HG03064 (cell line): ENCODE measurements at regions not wholly inside any gene's neighbourhood (a gene's known extent, or its start where the extent isn't known, plus 50 kb on each side); places are given as distances from the start of the nearest gene placed in this dataset.
"Not testable (repeated sequence)": the region's sequence is repeated elsewhere in the genome, so short reads cannot be mapped to it uniquely, and the experiment has no call there.

ENCODE experiments used
- ATAC-seq: cut with Tn5 transposase; IDR thresholded peaks from one replicate; pipeline ENCODE4 v1.9.1; 2021; ENCODE audit warnings: low read depth; ENCODE audit not compliant: unreplicated experiment

DNA sequence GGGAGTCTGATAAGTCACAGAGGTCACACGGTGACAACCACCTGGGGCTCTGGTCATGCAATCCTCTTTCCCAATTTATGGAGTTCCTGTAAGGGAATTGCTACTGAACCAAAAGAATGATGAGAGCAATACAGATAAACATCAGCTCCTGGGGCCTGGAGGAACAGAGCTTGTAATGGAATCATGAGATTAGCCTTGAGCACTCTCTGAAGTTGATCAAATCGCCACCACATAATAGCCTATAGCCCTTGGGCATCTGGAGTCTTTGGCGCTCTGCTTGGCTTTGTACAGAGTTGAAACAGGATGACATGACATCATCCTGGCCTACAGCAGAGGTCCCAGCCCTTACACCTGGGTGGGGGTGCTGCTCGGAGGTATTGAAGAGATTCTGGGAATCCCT, 154.3 kb upstream of the DTNBP1 start:
- ATAC-seq: no peak

DNA sequence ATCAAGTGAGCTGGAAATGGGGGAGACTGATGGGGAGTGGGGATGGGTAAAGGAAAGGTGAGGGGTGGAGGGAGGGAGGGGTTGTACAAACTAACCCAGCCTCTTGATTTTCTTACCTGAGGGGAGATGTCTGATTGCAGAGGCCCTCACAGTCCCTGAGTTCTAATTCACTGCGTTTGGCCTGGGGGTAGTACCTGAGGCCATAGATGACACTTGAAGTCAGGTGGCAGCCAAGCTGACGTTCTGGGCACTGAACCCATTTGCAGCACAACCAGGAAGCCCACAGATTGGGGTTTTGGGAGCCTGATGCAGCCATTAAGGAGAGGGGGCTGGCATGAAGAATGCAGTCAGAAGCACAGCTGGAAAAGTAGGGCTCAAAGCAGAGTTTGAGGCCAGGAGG, 153.8 kb upstream of the DTNBP1 start:
- no peak for ATAC-seq

DNA sequence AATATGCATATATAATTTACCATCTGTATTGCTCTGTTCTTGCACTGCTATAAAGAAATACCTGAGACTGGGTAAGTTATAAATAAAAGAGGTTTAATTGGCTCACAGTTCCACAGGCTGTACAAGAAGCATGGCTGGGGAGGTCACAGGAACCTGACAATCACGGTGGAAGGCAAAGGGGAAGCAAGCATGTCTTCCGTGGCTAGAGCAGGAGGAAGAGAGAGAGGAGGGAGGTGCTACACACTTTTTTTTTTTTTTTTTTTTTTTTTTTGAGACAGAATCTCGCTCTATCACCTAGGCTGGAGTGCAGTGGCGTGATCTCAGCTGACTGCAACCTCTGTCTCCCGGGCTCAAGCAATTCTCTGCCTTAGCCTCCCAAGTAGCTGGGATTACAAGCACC, 150.9 kb upstream of the DTNBP1 start:
- not testable (repeated sequence) for ATAC-seq

DNA sequence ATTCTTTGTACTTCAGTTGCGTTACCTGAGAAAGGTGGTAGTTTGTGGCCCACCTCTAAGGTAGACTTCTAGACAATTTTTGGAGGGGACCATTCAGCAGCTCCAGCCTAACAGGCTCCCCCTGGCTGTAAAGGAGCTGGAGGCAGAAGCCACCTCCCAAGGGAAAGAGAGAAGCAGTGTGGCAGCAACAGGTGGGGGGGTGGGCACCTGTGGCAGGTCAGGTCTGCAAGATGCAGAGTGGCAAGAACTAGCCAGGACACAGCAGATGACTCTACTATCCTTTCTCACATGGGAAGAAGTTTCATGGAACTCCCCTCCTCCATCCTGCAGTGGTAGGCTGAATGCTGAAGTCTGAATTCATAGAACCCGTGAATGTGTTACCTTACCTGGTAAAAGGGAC, 148.3 kb upstream of the DTNBP1 start:
- no peak for ATAC-seq

DNA sequence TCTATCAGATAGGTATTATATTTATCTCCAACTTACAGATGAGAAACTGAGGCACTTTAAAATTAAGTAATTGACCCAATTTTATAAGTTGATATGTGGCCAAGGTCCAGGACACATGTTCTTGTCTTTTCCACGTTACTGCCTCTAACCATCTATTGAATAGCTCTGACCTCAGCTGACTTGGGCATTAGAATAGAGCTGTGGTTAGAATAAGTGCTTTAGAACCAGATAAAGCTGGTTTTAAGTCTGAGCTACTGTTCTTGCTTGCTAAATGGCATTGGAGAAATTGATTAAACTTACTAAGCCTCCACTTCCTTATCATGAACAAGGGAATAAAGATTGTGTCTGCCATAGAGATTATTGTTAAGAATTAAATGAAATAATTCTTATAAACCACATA, 147.8 kb upstream of the DTNBP1 start:
- no peak for ATAC-seq

DNA sequence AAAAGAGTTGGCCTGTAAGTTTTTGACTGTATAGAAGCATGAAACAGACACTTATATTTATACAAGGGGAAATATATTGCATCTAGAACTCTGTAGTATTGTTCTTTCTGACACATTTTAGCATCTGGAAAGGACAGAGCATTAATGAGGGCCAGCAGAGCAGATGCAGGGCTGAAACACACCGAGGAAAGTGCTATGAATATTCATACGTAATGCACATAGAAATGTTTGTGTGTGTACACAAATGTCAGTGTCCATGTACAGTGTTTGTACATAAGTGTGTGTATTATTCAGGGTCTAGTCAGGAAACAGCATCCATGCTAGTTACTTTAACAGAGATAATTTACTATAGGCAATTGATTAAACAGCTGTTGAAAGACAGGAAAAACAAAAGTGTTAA, 146.5 kb upstream of the DTNBP1 start:
- no peak for ATAC-seq

DNA sequence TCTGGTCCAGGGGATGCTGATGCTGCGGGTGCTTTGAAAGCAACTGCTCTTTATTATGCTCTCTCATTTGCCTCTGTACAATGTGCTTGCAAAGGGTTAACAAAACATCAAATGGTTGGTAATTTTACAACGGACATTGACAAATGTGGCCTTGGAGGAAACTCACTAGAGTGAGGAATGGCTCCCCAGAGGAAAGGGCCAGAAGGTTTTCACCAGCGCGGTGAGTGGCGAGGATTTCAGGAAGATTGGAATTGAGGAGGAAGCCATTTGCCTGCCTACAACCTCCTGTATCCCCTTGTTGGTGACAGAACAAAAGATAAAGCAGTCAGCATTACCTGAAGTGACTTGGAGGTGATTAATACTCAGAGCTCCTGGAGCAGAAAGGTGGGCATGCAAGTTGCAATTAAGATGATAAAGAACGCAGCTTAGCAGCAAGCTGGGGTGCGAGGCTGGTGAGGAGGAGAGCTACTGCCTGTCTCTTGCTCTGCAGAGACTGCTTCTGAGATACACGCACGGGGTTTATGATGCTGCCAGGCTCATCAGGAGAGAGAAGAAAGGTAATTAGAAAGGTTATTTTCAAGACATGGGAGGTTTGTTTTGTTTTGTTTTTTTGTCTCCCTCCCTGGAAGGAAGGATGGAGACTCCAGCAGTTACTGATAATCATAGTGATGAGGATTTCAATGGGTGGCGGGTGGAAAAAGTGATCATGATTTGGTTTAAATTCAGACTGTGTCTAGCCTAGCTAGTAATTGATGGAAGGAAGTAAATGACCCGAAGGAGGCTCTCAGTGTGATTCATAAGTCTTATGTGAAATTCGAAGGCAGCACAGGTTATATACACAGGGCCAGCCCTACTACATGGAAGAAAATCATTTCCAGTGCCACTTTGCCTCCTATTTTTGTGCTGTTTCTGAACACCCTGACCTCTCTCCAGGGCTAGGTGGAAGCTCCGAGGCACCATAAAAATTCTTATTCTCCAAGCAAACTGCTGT, 141.6 kb upstream of the DTNBP1 start:
- no peak for ATAC-seq

DNA sequence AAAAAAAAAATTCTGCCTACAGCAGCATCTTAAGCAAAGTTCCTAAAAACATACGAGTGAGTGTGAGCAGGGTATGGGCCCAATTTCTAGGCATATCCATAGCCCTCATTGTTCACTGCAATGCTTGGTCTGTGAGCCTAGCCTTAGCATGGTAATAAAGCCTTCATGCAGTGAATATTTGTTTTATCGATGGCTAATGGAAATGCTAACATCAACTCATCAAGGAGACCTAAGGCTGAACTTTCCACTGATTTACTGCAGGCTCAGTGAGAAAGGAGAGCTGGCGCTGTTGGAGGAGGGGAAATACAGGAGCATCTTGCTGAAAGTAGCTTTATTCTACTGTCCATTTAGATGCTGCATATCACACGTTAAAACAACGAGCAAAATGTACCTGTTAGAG, 139.6 kb upstream of the DTNBP1 start:
- ATAC-seq: no peak

DNA sequence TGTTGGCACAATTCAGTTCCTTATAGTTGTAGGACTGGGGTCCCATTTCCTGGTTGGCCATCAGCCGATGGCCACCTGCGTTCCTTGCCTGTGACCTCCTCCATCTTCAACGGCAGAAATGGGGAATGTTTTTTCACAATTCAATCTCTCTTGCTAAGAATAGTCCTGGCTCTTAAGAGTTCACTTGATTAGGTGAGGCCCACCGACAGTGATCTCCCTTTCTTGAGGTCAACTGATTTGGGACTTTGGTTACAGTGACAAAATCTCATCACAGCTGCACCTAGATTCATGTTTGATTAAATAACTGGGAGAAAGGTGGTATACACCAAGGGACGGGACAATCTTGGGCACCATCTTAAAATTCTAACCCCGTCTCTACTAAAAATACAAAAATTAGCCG, 139.1 kb upstream of the DTNBP1 start:
- no peak for ATAC-seq

DNA sequence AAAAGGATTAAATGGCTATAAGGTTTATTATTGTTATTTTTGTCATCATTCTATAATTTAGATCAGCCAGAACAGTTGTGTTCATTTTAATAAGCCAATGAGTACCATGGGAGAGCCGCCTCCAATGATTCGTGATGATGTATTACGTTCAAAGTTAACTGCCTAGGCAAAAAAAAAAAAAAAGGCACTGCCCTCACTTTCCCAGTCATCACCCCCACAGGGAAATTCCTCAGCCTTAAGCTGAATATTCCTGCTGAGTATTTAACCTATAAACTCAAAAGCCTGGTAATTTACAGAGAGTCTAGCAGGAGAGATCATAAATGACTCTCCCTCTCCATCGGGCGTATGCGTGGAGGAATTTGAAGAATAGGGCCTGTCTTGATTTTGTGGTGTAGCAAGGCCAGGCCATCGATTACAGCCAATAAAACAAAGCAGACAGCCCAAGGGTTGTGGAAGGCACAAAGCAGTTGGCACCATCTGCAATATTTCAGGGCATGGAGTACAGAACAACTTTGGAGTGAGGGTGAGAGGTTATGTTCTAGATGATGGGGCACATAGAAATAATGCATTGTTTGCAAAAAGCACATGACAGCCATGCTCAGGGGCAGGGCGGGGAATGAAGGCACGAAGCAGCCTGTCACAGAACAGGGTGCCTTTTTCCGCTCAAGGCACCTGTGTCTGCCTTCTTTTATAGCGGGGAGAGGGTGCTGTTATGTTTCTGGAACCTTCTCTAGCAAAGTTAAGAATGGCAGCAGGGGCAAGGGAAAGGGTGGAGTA, 138.2 kb upstream of the DTNBP1 start:
- no peak for ATAC-seq

DNA sequence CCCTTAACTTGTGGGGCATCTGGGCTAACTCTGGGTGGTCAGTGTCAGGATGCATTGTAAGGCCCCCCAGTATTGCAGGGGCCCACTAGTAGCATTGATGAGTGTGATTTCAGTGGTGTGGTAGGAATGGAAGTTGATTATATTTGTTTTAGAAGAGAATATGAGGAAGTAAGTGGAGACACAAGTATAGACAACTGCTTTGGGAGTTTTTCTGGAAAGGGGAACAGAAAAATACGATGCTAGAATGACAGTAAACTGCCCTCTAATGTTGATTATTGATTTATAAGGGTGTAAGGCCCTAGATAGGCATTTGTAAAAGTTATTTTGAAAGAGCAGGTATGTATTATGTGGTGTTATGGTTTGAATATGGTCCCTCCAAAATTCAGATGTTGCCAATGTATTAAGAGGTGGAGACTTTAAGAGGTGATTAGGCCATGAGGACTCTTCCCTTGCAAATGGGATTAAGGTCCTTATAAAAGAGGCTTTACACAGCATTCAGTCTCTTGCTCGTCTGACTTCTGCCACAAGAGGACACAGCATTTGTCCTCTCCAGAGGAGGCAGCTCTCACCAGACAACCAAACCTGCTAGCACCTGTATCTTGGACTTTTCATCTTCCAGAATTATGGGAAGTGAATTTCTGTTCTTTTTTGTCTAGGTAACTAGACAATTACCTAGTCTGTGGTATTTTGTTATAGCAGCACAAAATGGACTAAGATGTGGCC, 135.9 kb upstream of the DTNBP1 start:
- ATAC-seq: no peak

DNA sequence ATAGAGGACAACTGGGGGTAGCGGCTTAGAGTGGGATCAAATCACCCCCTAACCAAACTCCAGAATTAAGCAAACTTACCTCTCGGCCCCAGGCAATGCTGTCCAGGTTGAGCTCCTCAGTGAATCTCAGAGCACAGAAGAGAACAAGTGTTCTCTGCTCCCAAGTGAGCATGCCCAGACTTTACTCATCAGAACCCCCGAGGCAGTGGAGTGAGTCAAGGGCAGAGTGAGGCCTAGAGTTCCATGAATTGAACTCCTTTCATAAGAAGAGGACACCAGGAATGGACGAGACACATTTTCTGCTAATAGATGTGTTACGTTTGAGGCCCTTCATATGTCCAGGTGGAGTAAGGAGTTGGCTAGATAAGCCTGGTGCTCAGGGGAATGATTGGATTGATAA, 134.0 kb upstream of the DTNBP1 start:
- ATAC-seq: no peak

DNA sequence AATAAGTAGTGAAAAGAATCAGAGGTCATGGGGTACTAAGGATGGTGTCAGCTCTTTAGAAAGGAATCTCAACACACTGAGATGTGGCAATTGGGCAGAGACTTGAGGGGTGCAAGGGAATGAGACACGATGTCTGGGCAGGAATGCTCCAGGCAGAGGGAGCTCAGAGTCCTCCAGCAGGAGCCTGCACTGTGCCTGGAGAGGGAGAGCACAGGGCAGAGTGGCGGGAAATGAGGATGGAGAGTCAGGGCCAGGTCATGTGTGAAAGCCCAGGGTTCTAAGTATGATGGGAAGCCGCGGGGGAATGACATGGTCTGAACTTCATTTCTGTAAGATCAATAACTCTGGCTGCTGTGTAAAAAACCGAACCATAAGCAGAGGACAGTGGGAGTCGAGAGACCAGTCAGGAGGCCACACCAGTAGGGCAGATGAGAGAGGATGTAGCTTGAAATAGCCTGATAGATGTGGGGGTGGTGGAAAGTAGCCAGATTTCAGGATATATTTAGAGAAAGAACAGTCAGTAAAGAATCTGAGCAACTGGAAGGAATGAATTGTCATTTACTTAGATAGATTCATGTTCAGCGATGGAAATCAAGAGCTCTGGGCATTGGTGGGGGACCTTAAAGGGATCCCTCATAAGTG, 133.4 kb upstream of the DTNBP1 start:
- ATAC-seq: no peak

DNA sequence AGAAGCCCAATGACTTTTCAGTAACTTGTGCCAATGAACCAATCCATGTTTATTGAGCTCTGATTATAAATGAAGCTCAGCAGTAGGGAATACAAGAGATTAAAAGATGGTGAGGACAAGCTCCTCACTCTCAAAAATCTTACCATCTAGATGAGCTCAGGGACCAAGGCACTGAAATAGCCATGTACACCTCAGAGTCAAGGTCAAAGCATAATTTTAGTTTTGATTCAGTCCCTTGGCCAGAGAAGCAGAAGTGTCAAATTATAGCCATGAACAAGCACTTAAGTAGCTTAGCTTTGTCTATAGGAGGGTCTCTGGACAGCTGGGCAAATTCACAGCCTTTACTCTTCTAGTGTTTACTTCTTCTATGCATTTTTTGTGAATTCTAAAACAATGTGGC, 131.0 kb upstream of the DTNBP1 start:
- ATAC-seq: no peak

DNA sequence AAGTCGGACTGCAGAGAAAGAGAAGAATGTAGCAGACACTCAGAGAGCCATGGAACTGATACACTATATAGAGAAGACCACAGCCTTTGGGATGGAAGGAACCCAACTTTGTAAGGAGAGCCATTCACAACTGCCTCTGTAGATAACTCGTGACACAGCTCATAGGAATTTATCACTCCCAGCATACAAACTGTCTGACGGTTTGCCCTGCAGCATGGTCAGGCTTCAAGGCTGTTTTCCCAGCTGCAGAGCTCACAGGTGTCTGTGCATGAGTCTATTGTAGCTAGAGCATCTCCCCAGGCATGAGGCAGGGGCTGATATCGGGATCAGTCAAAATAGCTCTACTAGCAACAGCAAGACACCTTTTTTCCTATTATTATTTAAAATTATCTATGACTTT, 130.5 kb upstream of the DTNBP1 start:
- no peak for ATAC-seq

DNA sequence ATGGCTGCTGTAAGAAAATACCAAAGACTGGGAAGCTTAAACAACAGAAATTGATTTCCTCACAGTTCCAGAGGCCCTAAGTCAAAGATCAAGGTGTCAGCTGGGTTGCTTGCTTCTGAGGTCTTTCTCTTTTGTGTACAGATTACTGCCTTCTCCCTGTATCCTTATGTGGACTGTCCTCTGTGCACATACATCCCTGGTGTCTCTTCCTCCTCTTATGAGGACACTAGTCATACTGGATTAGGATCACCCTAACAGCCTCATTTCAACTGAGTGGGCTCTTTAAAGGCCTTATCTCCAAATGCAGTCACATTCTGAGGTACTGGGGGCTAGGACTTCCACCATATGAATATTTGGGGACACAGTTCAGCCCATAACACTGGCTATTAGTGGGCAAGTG, 130.0 kb upstream of the DTNBP1 start:
- no peak for ATAC-seq

DNA sequence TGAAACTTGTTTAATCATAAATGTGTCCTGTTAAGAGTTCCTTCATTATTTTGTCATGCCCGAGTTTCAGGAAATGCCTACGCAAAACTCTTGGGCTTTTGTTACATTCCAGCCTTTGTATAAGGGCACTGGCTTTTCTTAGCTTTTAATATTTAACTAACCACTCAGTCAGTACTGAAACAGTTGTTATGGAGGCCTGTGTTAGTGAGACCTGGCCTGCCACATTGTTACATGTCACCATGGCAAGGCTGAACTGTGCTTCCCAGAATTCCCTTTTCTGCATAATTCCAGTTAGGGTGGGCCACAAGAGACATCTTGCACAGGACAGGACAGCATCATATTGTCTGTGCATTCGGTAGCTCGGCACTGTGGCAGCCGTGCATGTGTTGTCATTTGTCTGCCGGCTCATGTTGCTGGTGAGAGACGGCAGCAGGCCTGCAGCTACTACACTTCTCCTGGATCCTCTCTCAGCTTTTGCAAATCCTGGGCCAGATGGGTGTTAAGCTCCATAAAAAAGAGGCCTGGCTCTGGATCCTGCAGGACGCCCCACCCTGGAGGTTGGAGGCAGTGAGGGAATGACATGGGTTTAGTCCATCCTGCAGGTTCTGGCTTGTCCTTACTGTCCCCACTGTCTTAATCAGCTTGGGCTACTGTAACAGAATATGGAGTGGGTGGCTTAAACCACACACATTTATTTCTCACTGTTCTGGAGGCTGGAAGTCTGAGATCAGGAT, 128.8 kb upstream of the DTNBP1 start:
- ATAC-seq: no peak

DNA sequence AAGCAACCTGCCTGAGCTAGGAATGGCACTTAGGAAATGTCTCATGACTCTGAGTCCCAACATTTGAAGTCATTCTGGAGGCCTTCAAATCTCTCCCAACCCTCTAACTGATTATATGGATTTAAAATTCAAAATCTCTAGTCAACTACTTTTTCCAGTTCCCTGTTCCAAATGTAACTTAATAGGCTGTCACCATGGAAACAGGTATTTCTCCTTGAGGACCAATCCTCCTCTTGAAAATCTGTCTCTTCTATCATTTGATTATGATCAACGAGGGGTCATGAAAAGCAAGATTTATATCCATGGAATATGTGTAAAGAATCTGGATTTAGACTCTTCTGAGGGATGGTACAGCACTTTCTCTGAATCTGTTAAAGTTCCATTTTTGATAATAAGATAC, 127.3 kb upstream of the DTNBP1 start:
- ATAC-seq: no peak

DNA sequence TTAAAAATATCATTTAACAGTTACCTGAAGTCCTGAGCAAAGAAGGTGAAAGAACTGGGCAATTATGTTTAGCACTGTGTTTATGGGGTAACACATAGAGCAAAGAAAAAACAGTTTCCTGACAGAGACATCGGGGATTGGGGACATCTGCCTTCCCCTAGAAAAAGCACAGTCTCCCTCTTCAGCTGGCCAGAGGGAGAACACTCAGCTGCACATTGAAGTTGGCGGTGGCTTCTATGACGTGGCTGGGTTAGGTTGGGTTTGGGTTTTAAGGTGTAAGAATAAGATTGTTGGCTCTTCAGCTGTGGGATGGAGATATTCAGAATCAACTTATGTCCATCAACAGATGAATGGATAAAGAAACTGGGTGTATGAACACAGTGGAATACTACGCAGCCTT, 124.0 kb upstream of the DTNBP1 start:
- no peak for ATAC-seq

DNA sequence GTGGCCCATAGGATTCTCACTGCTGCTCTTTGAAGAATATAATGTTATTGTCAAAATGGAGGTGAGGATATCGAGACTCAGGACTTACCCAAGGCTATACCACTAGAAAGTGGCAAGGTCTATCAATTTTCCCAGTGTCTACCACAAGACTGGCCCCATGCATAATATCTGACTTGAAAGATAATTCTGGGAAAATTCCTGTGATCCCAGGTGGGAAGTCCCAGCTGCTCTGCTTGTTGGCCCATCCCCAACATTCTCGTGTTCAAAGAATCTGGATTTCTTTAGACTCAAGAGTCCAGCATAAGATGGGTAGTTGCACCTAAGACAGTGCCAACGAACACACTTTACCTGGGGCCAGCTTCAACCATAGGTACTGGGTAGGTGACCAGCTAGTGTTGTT, 120.7 kb upstream of the DTNBP1 start:
- ATAC-seq: no peak
